K562 (cell line): ENCODE measurements at regions not wholly inside any gene's neighbourhood (a gene's known extent, or its start where the extent isn't known, plus 50 kb on each side); places are given as distances from the start of the nearest gene placed in this dataset.
A peak's percentile ranks its signal among the peaks of the same experiment; 100 is the strongest.

ENCODE experiments used
- ATAC-seq: fragments of 200-7000 bp; cut with Tn5 transposase; 3 replicates; pipeline ENCODE4 v1.9.1; 2020; ENCODE audit warnings: moderate library complexity
- BruUV-seq: library from RNA; stranded (reverse); fragments of 400-500 nt; replicated peaks from 2 replicates; lab custom pipeline; 2021; lab: Mats Ljungman, UMichigan
- CTCF ChIA-PET: fragments of 300-600 bp; formaldehyde crosslinking; extraction: SDS; loops from one replicate; lab custom pipeline; 2021; ENCODE audit warnings: low intra/inter-chr PET ratio; lab: Yijun Ruan, JAX
- POLR2A ChIA-PET: fragments of 300-600, 350-650 bp; sonication (Branson Sonifier 250); formaldehyde crosslinking; extraction: SDS; loops from one replicate; lab custom pipeline; 2021; ENCODE audit warnings: antibody characterized with exemption, inconsistent platforms; lab: Yijun Ruan, JAX
- DNase-seq, 4 experiments: peaks; one replicate each; pipeline versions ENCODE4 v3.0.0 to v3.0.0-alpha.2; 2011 to 2018; ENCODE audit warnings: low spot score in 3 of 4, mixed read lengths in 3 of 4; ENCODE audit errors: extremely low read depth in 1 of 4
- FAIRE-seq: peaks from 2 replicates; lab custom pipeline; 2011; peaks lifted over from hg19 to GRCh38; lab: Jason Lieb, UNC
- H2AFZ ChIP-seq: 2 replicates; pipeline ENCODE4 v1.6.0; 2011; ENCODE audit warnings: low read depth, low read length, control low read depth, inconsistent platforms
- H3K27ac ChIP-seq: fragments of 200-600 bp; 3 replicates; pipeline ENCODE4 v1.8.0; 2011; ENCODE audit warnings: low read depth, mild to moderate bottlenecking, control low read depth, inconsistent platforms, low read length, moderate library complexity, mixed read lengths; ENCODE audit errors: extremely low read depth
- H3K27me3 ChIP-seq, 2 experiments: fragments of 300-600 bp in 1 of 2; 2 replicates in 1 of 2; 3 replicates in 1 of 2; pipeline versions ENCODE4 v1.6.0 to v1.8.0; 2011; ENCODE audit warnings: inconsistent platforms in 2 of 2, low read length in 2 of 2, mild to moderate bottlenecking in 1 of 2, mixed read lengths in 1 of 2, moderate library complexity in 1 of 2; ENCODE audit not compliant: control insufficient read depth in 2 of 2, insufficient read depth in 2 of 2
- H3K36me3 ChIP-seq: fragments of 300-600 bp; 3 replicates; pipeline ENCODE4 v1.8.0; 2011; ENCODE audit warnings: mild to moderate bottlenecking, low read length, inconsistent platforms; ENCODE audit not compliant: control insufficient read depth, insufficient read depth
- H3K4me1 ChIP-seq, 2 experiments: fragments of 200-600 bp in 1 of 2; replicated peaks in 1 of 2; 2 replicates in 1 of 2; 3 replicates in 1 of 2; pipeline versions ENCODE4 v1.5.1 to v1.8.0; 2011; ENCODE audit warnings: inconsistent platforms in 2 of 2, low read length in 2 of 2, mild to moderate bottlenecking in 1 of 2, mixed read lengths in 1 of 2, moderate library complexity in 1 of 2; ENCODE audit not compliant: control insufficient read depth in 2 of 2, insufficient read depth in 2 of 2
- H3K4me2 ChIP-seq: 2 replicates; pipeline ENCODE4 v1.6.1; 2011; ENCODE audit warnings: low read length, control low read depth, inconsistent platforms, mixed read lengths; ENCODE audit not compliant: insufficient read depth
- H3K4me3 ChIP-seq: fragments of 200-600 bp; sonication (generic), shearing (Covaris generic); 2 replicates; pipeline ENCODE4 v1.5.1; 2016; ENCODE audit warnings: control low read depth, inconsistent platforms
- H3K79me2 ChIP-seq: fragments of 200-600 bp; 3 replicates; pipeline ENCODE4 v1.8.0; 2011; ENCODE audit warnings: low read length, inconsistent platforms; ENCODE audit not compliant: control insufficient read depth, insufficient read depth
- H3K9ac ChIP-seq, 2 experiments: 2 replicates each; pipeline versions ENCODE4 v1.6.0 to v1.6.1; 2011; ENCODE audit warnings: low read depth in 2 of 2, low read length in 2 of 2, control low read depth in 1 of 2, inconsistent platforms in 1 of 2, mild to moderate bottlenecking in 1 of 2, mixed read lengths in 1 of 2; ENCODE audit not compliant: insufficient read depth in 1 of 2
- H3K9me1 ChIP-seq: one replicate; pipeline ENCODE4 v1.6.0; 2011; ENCODE audit warnings: inconsistent platforms, mild to moderate bottlenecking, low read length, moderate library complexity; ENCODE audit not compliant: control insufficient read depth, insufficient read depth
- H3K9me3 ChIP-seq: replicated peaks from 2 replicates; pipeline ENCODE4 v1.5.1; 2011; ENCODE audit warnings: low read depth, low read length, inconsistent platforms; ENCODE audit not compliant: control insufficient read depth, insufficient read depth
- H4K20me1 ChIP-seq: replicated peaks from 2 replicates; pipeline ENCODE4 v1.6.1; 2011; ENCODE audit warnings: low read length, inconsistent platforms, mixed read lengths; ENCODE audit not compliant: control insufficient read depth, insufficient read depth
- CEBPB ChIP-seq: fragments of 450-650 bp; IDR thresholded peaks from 2 replicates; pipeline ENCODE4 v1.6.1; 2016; ENCODE audit warnings: missing genetic modification characterization, missing compliant biosample characterization
- CEBPG ChIP-seq, 3 experiments: fragments of 200-800 bp in 1 of 3; sonication (Bioruptor generic) in 1 of 3; sonication (generic) in 1 of 3; formaldehyde crosslinking in 1 of 3; IDR thresholded peaks in 2 of 3; conservative IDR thresholded peaks in 1 of 3; 2 replicates each; pipeline versions ENCODE4 v1.6.1 to v1.8.0; 2016 to 2022; ENCODE audit warnings: missing compliant biosample characterization in 2 of 3, missing genetic modification characterization in 2 of 3, mild to moderate bottlenecking in 1 of 3, missing genetic modification reagents in 1 of 3
- GABPA ChIP-seq: fragments of 200-800 bp; sonication (Bioruptor generic); conservative IDR thresholded peaks from 2 replicates; pipeline ENCODE4 v1.6.1; 2016; ENCODE audit warnings: low read depth, missing genetic modification characterization, missing compliant biosample characterization
- HEY1 ChIP-seq: fragments of 250-450 bp; sonication (Bioruptor Pico); IDR thresholded peaks from 2 replicates; pipeline ENCODE4 v1.5.0; 2020; ENCODE audit warnings: mild to moderate bottlenecking, moderate library complexity, borderline replicate concordance
- RREB1 ChIP-seq: fragments of 250-450 bp; sonication (Bioruptor Pico); IDR thresholded peaks from 2 replicates; pipeline ENCODE4 v1.4.0; 2020
- SIN3B ChIP-seq: fragments of 450-650 bp; IDR thresholded peaks from 2 replicates; pipeline ENCODE4 v1.6.1; 2017; ENCODE audit warnings: low read depth, mild to moderate bottlenecking, moderate library complexity
- SREBF2 ChIP-seq: sonication (generic); formaldehyde crosslinking; IDR thresholded peaks from 2 replicates; pipeline ENCODE4 v1.4.0; 2020; ENCODE audit warnings: mild to moderate bottlenecking, missing genetic modification reagents
- WGBS: fragments of 100-300 bp; shearing (Covaris generic); methylation state at CpG from one replicate; pipeline ENCODE4 v1.1.6; 2016; ENCODE audit warnings: low coverage, mixed read lengths; ENCODE audit not compliant: insufficient coverage; ENCODE audit errors: missing lambda C conversion rate; 5-methylcytosine and 5-hydroxymethylcytosine counted together
- in situ Hi-C: fragments of 300-500 bp; cut with MboI; formaldehyde crosslinking; loops from 4 replicates; pipeline ENCODE4 v1.15.0; 2018; ENCODE audit warnings: inconsistent platforms, mixed read lengths
- intact Hi-C: fragments of 100-400 bp; cut with micrococcal nuclease; formaldehyde crosslinking; loops from 2 replicates; pipeline ENCODE4 v1.14.2; 2022

GRCh38 chr1:214957330-214958137 lies 125.0 kb upstream of the KCNK2 start:
- ChIA-PET POLR2A (no interaction called here), CTCF (no interaction called here)
- ATAC-seq (no peak), FAIRE-seq (no peak), DNase-seq (no peak)
- Histone ChIP-seq H3K27ac (no peak overlapping the region), H3K36me3 (no peaks in the 10 kb centered on the region), H3K79me2 (no peaks in the 10 kb centered on the region), H3K27me3 (no peaks in the 10 kb centered on the region), H3K9me3 (no peaks in the 10 kb centered on the region), H3K9me1 (no peaks in the 10 kb centered on the region), H3K4me3 (no peak overlapping the region), H2AFZ (no peak overlapping the region)
- in situ Hi-C loops = no loop called here
- intact Hi-C loops = no loop called here
- WGBS = 7% methylated on average over 8 of the region's 8 CpGs
- TF ChIP-seq RREB1 (no peak), CEBPG (CRISPR knock-in tag; IDR thresholded peaks at IDR 0.05) (no peak), CEBPG (tag; conservative IDR thresholded peaks at IDR 0.05 in 1 of 2, IDR thresholded peaks at IDR 0.05 in 1 of 2) (peak in 1 of 2 experiments; percentile 37; a peak in 2 of 4 replicates), HEY1 (no peak), SREBF2 (CRISPR knock-in tag) (no peak), GABPA (peak; percentile 22; the same call in 1 of the 2 replicates), SIN3B (no peak), CEBPB (tag) (peak; percentile 73)
- TF ChIP-seq, all 486 proteins: peak for 3
- BruUV-seq = no TSS peak
- Histone ChIP-seq H3K9ac (no peak overlapping the region), H3K4me1 (no peaks in the 10 kb centered on the region), H3K4me2 (no peak overlapping the region), H4K20me1 (no peaks in the 10 kb centered on the region)
